ENCODE measurements at regions not wholly inside any gene's neighbourhood (a gene's known extent, or its start where the extent isn't known, plus 50 kb on each side); places are given as distances from the start of the nearest gene placed in this dataset.
A peak's percentile ranks its signal among the peaks of the same experiment; 100 is the strongest.

GRCh38 chr6:120077489-120077888 is 727.9 kb upstream of the MAN1A1 start:
- H3K36me3 ChIP-seq (ENCODE audit: control insufficient read depth, insufficient read depth, low read length) = no peaks in the 10 kb centered on the region
- H3K27me3 ChIP-seq (ENCODE audit: control insufficient read depth, insufficient read depth, low read length) = no peaks in the 10 kb centered on the region
- DNase-seq (ENCODE audit: low read depth) (peak; percentile 18), FAIRE-seq (no peak)
- peak; percentile 45 for TF ChIP-seq CTCF (IDR thresholded peaks at IDR 0.05; ENCODE audit: insufficient read depth, low read length, severe bottlenecking)
- H3K4me3 ChIP-seq (ENCODE audit: low read depth, low read length) = no peak overlapping the region

GRCh38 chr6:120058410-120058809 is 708.8 kb upstream of the MAN1A1 start:
- DNase-seq (ENCODE audit: low read depth) (no peak), FAIRE-seq (no peak)
- H3K27me3 ChIP-seq (ENCODE audit: control insufficient read depth, insufficient read depth, low read length) = no peaks in the 10 kb centered on the region
- TF ChIP-seq CTCF (IDR thresholded peaks at IDR 0.05; ENCODE audit: insufficient read depth, low read length, severe bottlenecking) = no peak
- no peaks in the 10 kb centered on the region for H3K36me3 ChIP-seq (ENCODE audit: control insufficient read depth, insufficient read depth, low read length)
- no peak overlapping the region for H3K4me3 ChIP-seq (ENCODE audit: low read depth, low read length)

- peak; percentile 1 for DNase-seq (ENCODE audit: low read depth)
- Histone ChIP-seq H3K36me3 (ENCODE audit: control insufficient read depth, insufficient read depth, low read length) (no peaks in the 10 kb centered on the region), H3K4me3 (ENCODE audit: low read depth, low read length) (no peak overlapping the region), H3K27me3 (ENCODE audit: control insufficient read depth, insufficient read depth, low read length) (no peaks in the 10 kb centered on the region)
- TF ChIP-seq CTCF (IDR thresholded peaks at IDR 0.05; ENCODE audit: insufficient read depth, low read length, severe bottlenecking) = peak; percentile 43
- FAIRE-seq = no peak
These were observed 706.5 kb upstream of the MAN1A1 start for GRCh38 chr6:120056085-120056484.

GRCh38 chr6:120055071-120055470 is 705.5 kb upstream of the MAN1A1 start:
- DNase-seq (ENCODE audit: low read depth) (no peak), FAIRE-seq (no peak)
- no peak for TF ChIP-seq CTCF (IDR thresholded peaks at IDR 0.05; ENCODE audit: insufficient read depth, low read length, severe bottlenecking)
- Histone ChIP-seq H3K27me3 (ENCODE audit: control insufficient read depth, insufficient read depth, low read length) (no peaks in the 10 kb centered on the region), H3K36me3 (ENCODE audit: control insufficient read depth, insufficient read depth, low read length) (no peaks in the 10 kb centered on the region), H3K4me3 (ENCODE audit: low read depth, low read length) (no peak overlapping the region)

- FAIRE-seq (no peak), DNase-seq (ENCODE audit: low read depth) (no peak)
- no peak overlapping the region for H3K4me3 ChIP-seq (ENCODE audit: low read depth, low read length)
- no peak for TF ChIP-seq CTCF (IDR thresholded peaks at IDR 0.05; ENCODE audit: insufficient read depth, low read length, severe bottlenecking)
- H3K27me3 ChIP-seq (ENCODE audit: control insufficient read depth, insufficient read depth, low read length) = no peaks in the 10 kb centered on the region
- no peaks in the 10 kb centered on the region for H3K36me3 ChIP-seq (ENCODE audit: control insufficient read depth, insufficient read depth, low read length)
These were observed 690.1 kb upstream of the MAN1A1 start for GRCh38 chr6:120039664-120040063.

GRCh38 chr6:120031837-120032236 is 682.3 kb upstream of the MAN1A1 start:
- no peaks in the 10 kb centered on the region for H3K36me3 ChIP-seq (ENCODE audit: control insufficient read depth, insufficient read depth, low read length)
- no peak for TF ChIP-seq CTCF (IDR thresholded peaks at IDR 0.05; ENCODE audit: insufficient read depth, low read length, severe bottlenecking)
- H3K4me3 ChIP-seq (ENCODE audit: low read depth, low read length) = no peak overlapping the region
- no peaks in the 10 kb centered on the region for H3K27me3 ChIP-seq (ENCODE audit: control insufficient read depth, insufficient read depth, low read length)
- FAIRE-seq = no peak
- no peak for DNase-seq (ENCODE audit: low read depth)

Data from bronchial epithelial cell (primary cell).